Prostate gland (tissue), 2 donors: ENCODE measurements at regions not wholly inside any gene's neighbourhood (a gene's known extent, or its start where the extent isn't known, plus 50 kb on each side); places are given as distances from the start of the nearest gene placed in this dataset.

ENCODE experiments used
- DNase-seq: peaks from one replicate; pipeline ENCODE4 v3.0.0-alpha.2; 2019; ENCODE audit warnings: low spot score
- H3K27ac ChIP-seq, 2 donors: fragments of 200-600 bp; sonication (generic); 2 replicates each; pipeline ENCODE4 v1.5.1; 2017 to 2019
- H3K27me3 ChIP-seq: fragments of 200-600 bp; sonication (generic); replicated peaks from 2 replicates; pipeline ENCODE4 v1.5.1; 2019; ENCODE audit not compliant: insufficient read depth
- H3K36me3 ChIP-seq, 2 donors: fragments of 200-600 bp; sonication (generic); 1 replicate in 1 of 2; 2 replicates in 1 of 2; pipeline versions ENCODE4 v1.5.1 to v1.8.1; 2017 to 2019
- H3K4me1 ChIP-seq: fragments of 200-600 bp; sonication (generic); replicated peaks from 2 replicates; pipeline ENCODE4 v1.5.1; 2019
- H3K4me3 ChIP-seq, 2 donors: fragments of 200-600 bp; sonication (generic); 2 replicates each; pipeline ENCODE4 v1.5.1; 2017 to 2019
- H3K9me3 ChIP-seq: fragments of 200-600 bp; sonication (generic); 2 replicates; pipeline ENCODE4 v1.5.1; 2017
- CTCF ChIP-seq, 4 experiments: fragments of 200-600 bp in 2 of 4; fragments of 450-650 bp in 2 of 4; sonication (generic) in 2 of 4; IDR thresholded peaks; 1 replicate in 3 of 4; 2 replicates in 1 of 4; pipeline ENCODE4 v1.5.1; 2016 to 2019; ENCODE audit warnings: antibody characterized with exemption in 4 of 4, mild to moderate bottlenecking in 2 of 4, moderate library complexity in 2 of 4
- POLR2A ChIP-seq: fragments of 450-650 bp; IDR thresholded peaks from one replicate; pipeline ENCODE4 v1.6.1; 2016; ENCODE audit warnings: antibody characterized with exemption, mild to moderate bottlenecking
- POLR2AphosphoS5 ChIP-seq: sonication (generic); formaldehyde crosslinking; IDR thresholded peaks from one replicate; pipeline ENCODE4 v1.6.1; 2017; ENCODE audit warnings: antibody characterized with exemption
- WGBS: methylation state at CpG from one replicate; pipeline ENCODE4 v1.1.5; 2018; 5-methylcytosine and 5-hydroxymethylcytosine counted together
- intact Hi-C: fragments of 100-400 bp; cut with DNase I; formaldehyde crosslinking; loops from one replicate; pipeline ENCODE4 v1.14.2; 2022

- 93% methylated on average over 9 of the region's 9 CpGs for WGBS
- Histone ChIP-seq H3K27me3 (no peaks in the 10 kb centered on the region), H3K27ac (no peak overlapping the region), H3K4me1 (no peaks in the 10 kb centered on the region), H3K4me3 (no peak overlapping the region), H3K9me3 (no peaks in the 10 kb centered on the region), H3K36me3 (no peaks in the 10 kb centered on the region)
- no peak for TF ChIP-seq POLR2AphosphoS5
- no peak for TF ChIP-seq POLR2A
- TF ChIP-seq CTCF (IDR thresholded peaks at IDR 0.05) = no peak
- DNase-seq = no peak
- intact Hi-C loops = no loop called here
These were observed 153.2 kb downstream of the LYPLAL1 start for GRCh38 chr1:219326843-219327242.

- no peak for DNase-seq
- H3K9me3 ChIP-seq = no peaks in the 10 kb centered on the region
- 98% methylated on average over 1 of the region's 1 CpG for WGBS
- no peaks in the 10 kb centered on the region for H3K27me3 ChIP-seq
- H3K36me3 ChIP-seq = no peaks in the 10 kb centered on the region
- H3K4me1 ChIP-seq = no peaks in the 10 kb centered on the region
- TF ChIP-seq POLR2AphosphoS5 = no peak
- no peak for TF ChIP-seq CTCF (IDR thresholded peaks at IDR 0.05)
- TF ChIP-seq POLR2A = no peak
- H3K27ac ChIP-seq = no peak overlapping the region
- H3K4me3 ChIP-seq = no peak overlapping the region
- intact Hi-C loops = no loop called here
These were observed 151.7 kb downstream of the LYPLAL1 start for GRCh38 chr1:219325368-219325742.

GRCh38 chr1:219324629-219325367 lies 151.1 kb downstream of the LYPLAL1 start:
- 87% methylated on average over 6 of the region's 6 CpGs for WGBS
- Histone ChIP-seq H3K9me3 (no peaks in the 10 kb centered on the region), H3K4me1 (no peaks in the 10 kb centered on the region), H3K36me3 (no peaks in the 10 kb centered on the region), H3K4me3 (no peak overlapping the region), H3K27ac (no peak overlapping the region), H3K27me3 (no peaks in the 10 kb centered on the region)
- intact Hi-C loops = no loop called here
- no peak for DNase-seq
- TF ChIP-seq POLR2AphosphoS5 (no peak), CTCF (IDR thresholded peaks at IDR 0.05) (no peak), POLR2A (no peak)

- WGBS = 17% methylated on average over 4 of the region's 4 CpGs
- no peaks in the 10 kb centered on the region for H3K9me3 ChIP-seq
- no peak for TF ChIP-seq CTCF (IDR thresholded peaks at IDR 0.05)
- TF ChIP-seq POLR2A = no peak
- TF ChIP-seq POLR2AphosphoS5 = no peak
- H3K27me3 ChIP-seq = no peaks in the 10 kb centered on the region
- no peak overlapping the region for H3K27ac ChIP-seq
- H3K36me3 ChIP-seq = no peaks in the 10 kb centered on the region
- no peak for DNase-seq
- H3K4me1 ChIP-seq = no peaks in the 10 kb centered on the region
- intact Hi-C loops = no loop called here
- H3K4me3 ChIP-seq = no peak overlapping the region
These were observed 150.5 kb downstream of the LYPLAL1 start for GRCh38 chr1:219324171-219324570.

- no peak overlapping the region for H3K27ac ChIP-seq
- no peak overlapping the region for H3K4me3 ChIP-seq
- no peak for DNase-seq
- H3K36me3 ChIP-seq = no peaks in the 10 kb centered on the region
- no peaks in the 10 kb centered on the region for H3K27me3 ChIP-seq
- intact Hi-C loops = no loop called here
- no peaks in the 10 kb centered on the region for H3K4me1 ChIP-seq
- TF ChIP-seq POLR2AphosphoS5 (no peak), CTCF (IDR thresholded peaks at IDR 0.05) (no peak), POLR2A (no peak)
- no peaks in the 10 kb centered on the region for H3K9me3 ChIP-seq
- 55% methylated on average over 3 of the region's 3 CpGs for WGBS
These were observed 149.7 kb downstream of the LYPLAL1 start for GRCh38 chr1:219323426-219323825.
